Endothelial cell of umbilical vein (primary cell): ENCODE measurements at regions not wholly inside any gene's neighbourhood (a gene's known extent, or its start where the extent isn't known, plus 50 kb on each side); places are given as distances from the start of the nearest gene placed in this dataset.

Experiments used
- BruUV-seq: library from RNA; stranded (reverse); fragments of 400-500 nt; replicated peaks from 2 replicates; lab custom pipeline; 2021; lab: Mats Ljungman, UMichigan
- CTCF ChIA-PET: fragments of 300-600, 350-600 bp; sonication (Branson Sonifier 250); formaldehyde crosslinking; loops from one replicate; lab custom pipeline; 2021; ENCODE audit warnings: antibody characterized with exemption, inconsistent platforms; lab: Charles Lee
- POLR2A ChIA-PET: fragments of 300-600, 350-600 bp; sonication (Branson Sonifier 250); formaldehyde crosslinking; loops from one replicate; lab custom pipeline; 2021; ENCODE audit warnings: antibody characterized with exemption, inconsistent platforms; lab: Charles Lee
- DNase-seq: peaks from one replicate; pipeline ENCODE4 v3.0.0-alpha.2; 2011; ENCODE audit warnings: low read depth, low spot score
- FAIRE-seq: peaks from 2 replicates; lab custom pipeline; 2011; peaks lifted over from hg19 to GRCh38; lab: Jason Lieb, UNC
- H2AFZ ChIP-seq: 2 replicates; pipeline ENCODE4 v1.6.0; 2012; ENCODE audit warnings: low read depth, low read length, control low read depth, inconsistent platforms
- H3K27ac ChIP-seq: 2 replicates; pipeline ENCODE4 v1.5.1; 2011; ENCODE audit warnings: low read depth, mild to moderate bottlenecking, control low read depth, low read length, moderate library complexity; ENCODE audit not compliant: insufficient read depth
- H3K27me3 ChIP-seq, 2 experiments: 2 replicates each; pipeline versions ENCODE4 v1.6.0 to v1.6.1; 2011; ENCODE audit warnings: low read length in 2 of 2, mixed read lengths in 1 of 2; ENCODE audit not compliant: control insufficient read depth in 2 of 2, insufficient read depth in 2 of 2
- H3K36me3 ChIP-seq, 2 experiments: 2 replicates in 1 of 2; 3 replicates in 1 of 2; pipeline ENCODE4 v1.5.1; 2011; ENCODE audit warnings: low read length in 2 of 2, mild to moderate bottlenecking in 1 of 2, moderate library complexity in 1 of 2; ENCODE audit not compliant: control insufficient read depth in 2 of 2, insufficient read depth in 2 of 2; ENCODE audit errors: extremely low read depth in 1 of 2
- H3K4me1 ChIP-seq: 3 replicates; pipeline ENCODE4 v1.5.1; 2011; ENCODE audit warnings: mild to moderate bottlenecking, low read length; ENCODE audit not compliant: control insufficient read depth, insufficient read depth; ENCODE audit errors: extremely low read depth
- H3K4me2 ChIP-seq: 2 replicates; pipeline ENCODE4 v1.6.1; 2011; ENCODE audit warnings: low read length, control low read depth, mixed read lengths; ENCODE audit not compliant: insufficient read depth
- H3K4me3 ChIP-seq, 3 experiments: fragments of 200-600 bp in 1 of 3; sonication (generic), shearing (Covaris generic) in 1 of 3; replicated peaks in 1 of 3; 2 replicates each; pipeline ENCODE4 v1.5.1; 2011 to 2016; ENCODE audit warnings: control low read depth in 3 of 3, low read length in 3 of 3, mild to moderate bottlenecking in 2 of 3, inconsistent platforms in 1 of 3, low read depth in 1 of 3, moderate library complexity in 1 of 3; ENCODE audit not compliant: insufficient read depth in 1 of 3
- H3K79me2 ChIP-seq: 2 replicates; pipeline ENCODE4 v1.6.0; 2012; ENCODE audit warnings: low read length, inconsistent platforms; ENCODE audit not compliant: control insufficient read depth, insufficient read depth
- H3K9ac ChIP-seq: replicated peaks from 2 replicates; pipeline ENCODE3; 2011; ENCODE audit warnings: low read length, control low read depth; ENCODE audit not compliant: insufficient read depth; ENCODE audit errors: extremely low read depth
- H3K9me1 ChIP-seq: replicated peaks from 3 replicates; pipeline ENCODE4 v1.6.0; 2011; ENCODE audit warnings: mild to moderate bottlenecking, low read length; ENCODE audit not compliant: control insufficient read depth, insufficient read depth; ENCODE audit errors: extremely low read depth
- H3K9me3 ChIP-seq: replicated peaks from 2 replicates; pipeline ENCODE4 v1.5.1; 2012; ENCODE audit warnings: low read length, inconsistent platforms; ENCODE audit not compliant: control insufficient read depth, insufficient read depth
- H4K20me1 ChIP-seq: replicated peaks from 2 replicates; pipeline ENCODE3; 2011; ENCODE audit warnings: mild to moderate bottlenecking, low read length; ENCODE audit not compliant: control insufficient read depth, insufficient read depth; ENCODE audit errors: extremely low read depth
- CTCF ChIP-seq, 2 donors: IDR thresholded peaks; 1 replicate in 1 of 2; 2 replicates in 1 of 2; pipeline ENCODE4 v1.5.1; 2011; ENCODE audit warnings: low read length in 2 of 2, mild to moderate bottlenecking in 2 of 2, moderate library complexity in 2 of 2, control low read depth in 1 of 2, inconsistent platforms in 1 of 2, low read depth in 1 of 2; ENCODE audit not compliant: insufficient read depth in 1 of 2; ENCODE audit errors: extremely low read depth in 1 of 2
- EZH2 ChIP-seq: IDR thresholded peaks from 2 replicates; pipeline ENCODE4 v1.6.1; 2012; ENCODE audit warnings: borderline replicate concordance, low read depth, mild to moderate bottlenecking, moderate library complexity, low read length, inconsistent platforms; ENCODE audit not compliant: severe bottlenecking
- FOS ChIP-seq: IDR thresholded peaks from 2 replicates; pipeline ENCODE4 v1.6.1; 2011; ENCODE audit warnings: mild to moderate bottlenecking, low read length, moderate library complexity, borderline replicate concordance; ENCODE audit not compliant: insufficient read depth
- GATA2 ChIP-seq: IDR thresholded peaks from 2 replicates; pipeline ENCODE4 v1.7.0; 2011; ENCODE audit warnings: low read depth, mild to moderate bottlenecking, moderate library complexity, mixed read lengths, low read length; ENCODE audit not compliant: insufficient read length, insufficient read depth
- JUN ChIP-seq: IDR thresholded peaks from 2 replicates; pipeline ENCODE4 v1.6.1; 2011; ENCODE audit warnings: borderline replicate concordance, low read depth; ENCODE audit not compliant: insufficient read length, insufficient read depth
- MYC ChIP-seq: IDR thresholded peaks from one replicate; pipeline ENCODE4 v1.6.1; 2011; ENCODE audit warnings: mild to moderate bottlenecking, low read depth, low read length
- POLR2A ChIP-seq: IDR thresholded peaks from 2 replicates; pipeline ENCODE4 v1.6.1; 2012; ENCODE audit warnings: low read depth, mild to moderate bottlenecking, control low read depth, low read length
- POLR2AphosphoS5 ChIP-seq: IDR thresholded peaks from 2 replicates; pipeline ENCODE4 v1.6.1; 2012; ENCODE audit warnings: low read depth, mild to moderate bottlenecking, control low read depth, low read length, moderate library complexity; ENCODE audit not compliant: insufficient read depth
- dilution Hi-C: fragments of 300-500 bp; cut with MboI; formaldehyde crosslinking; loops from one replicate; pipeline ENCODE4 v1.15.0; 2019; ENCODE audit warnings: low sequenced_read_pairs; ENCODE audit not compliant: extremely low pct_ligation_motif_present
- intact Hi-C: fragments of 100-400 bp; cut with micrococcal nuclease; formaldehyde crosslinking; loops from one replicate; pipeline ENCODE4 v1.10.0; 2022
- TF ChIP-seq, protein P1 (sequence below): IDR thresholded peaks from 2 replicates; pipeline ENCODE4 v1.6.1; 2011; ENCODE audit not compliant: insufficient read depth, insufficient read length

- Histone ChIP-seq H3K36me3 (no peaks in the 10 kb centered on the region), H3K9ac (no peak overlapping the region), H3K9me3 (no peaks in the 10 kb centered on the region), H3K9me1 (no peaks in the 10 kb centered on the region), H3K27me3 (peaks cover 0 to 5% of the 10 kb centered on the region in 2 experiments), H3K79me2 (no peaks in the 10 kb centered on the region), H3K4me2 (no peak overlapping the region), H2AFZ (no peak overlapping the region), H3K27ac (no peak overlapping the region), H3K4me1 (no peaks in the 10 kb centered on the region), H4K20me1 (no peaks in the 10 kb centered on the region), H3K4me3 (no peak overlapping the region)
- POLR2A ChIA-PET, result no interaction called here
- CTCF ChIA-PET, result interaction anchor here (0.7 to 2.2 kb wide), 5 partner anchors 9 to 535 kb away, joined by 3 to 10 read pairs (median 3); no protein-coding TSS in a partner anchor
- BruUV-seq, result no TSS peak
- no peak for FAIRE-seq
- no peak for TF ChIP-seq GATA2
- no peak for TF ChIP-seq MYC
- TF ChIP-seq, protein P1, sequence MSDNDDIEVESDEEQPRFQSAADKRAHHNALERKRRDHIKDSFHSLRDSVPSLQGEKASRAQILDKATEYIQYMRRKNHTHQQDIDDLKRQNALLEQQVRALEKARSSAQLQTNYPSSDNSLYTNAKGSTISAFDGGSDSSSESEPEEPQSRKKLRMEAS, result no peak
- TF ChIP-seq FOS, result no peak
- no peak for TF ChIP-seq CTCF (IDR thresholded peaks at IDR 0.05; ENCODE audit: extremely low read depth in 1 of 2, insufficient read depth in 1 of 2, low read depth in 1 of 2, low read length in 2 of 2)
- TF ChIP-seq JUN, result no peak
- TF ChIP-seq POLR2A, result no peak
- TF ChIP-seq POLR2AphosphoS5, result no peak
- no peak for TF ChIP-seq EZH2
- intact Hi-C loops (no loop called here), dilution Hi-C loops (no loop called here)
- no peak for DNase-seq
These were observed 62.9 kb upstream of the ROR1 start for GRCh38 chr1:63710761-63711380.
